ENCODE measurements at regions not wholly inside any gene's neighbourhood (a gene's known extent, or its start where the extent isn't known, plus 50 kb on each side); places are given as distances from the start of the nearest gene placed in this dataset.

DNA sequence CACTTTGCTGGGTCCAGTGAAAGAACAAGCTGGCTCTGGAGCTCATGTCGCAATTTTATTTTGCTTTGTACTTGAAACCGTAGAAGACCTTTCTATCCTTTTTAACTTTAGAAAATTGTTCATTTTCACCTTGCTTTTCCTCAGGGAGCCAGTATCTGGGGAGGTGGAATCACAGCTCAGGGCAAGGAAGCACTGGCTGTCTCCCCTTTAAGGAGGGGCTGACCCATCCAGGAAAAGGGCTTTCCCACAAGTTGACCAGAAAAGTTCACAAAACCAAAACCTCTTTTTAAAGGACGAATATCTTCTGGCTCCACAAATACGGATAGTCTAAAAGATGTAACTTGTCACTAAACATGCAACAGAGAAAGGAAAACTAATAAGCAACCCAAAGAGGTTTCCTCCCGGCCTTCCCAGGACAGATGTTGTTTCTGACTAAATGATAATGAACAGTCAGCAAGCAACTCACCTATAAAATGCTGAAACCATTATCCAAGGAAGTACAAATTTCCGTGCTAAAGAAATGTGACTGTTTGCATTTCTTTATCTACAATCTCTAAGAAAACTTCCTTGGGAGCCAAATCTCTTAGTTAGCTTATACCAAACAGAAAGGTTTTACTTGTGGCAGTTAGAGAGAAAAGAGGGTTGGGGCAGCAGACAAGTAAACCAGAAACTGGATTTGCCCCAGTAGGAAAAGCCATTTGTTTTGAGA lies 278.2 kb downstream of the PLK2 start:
- TF ChIP-seq POLR2A (IDR thresholded peaks at IDR 0.05; ENCODE audit: low read length), result no peak
- TF ChIP-seq GATA1 (IDR thresholded peaks at IDR 0.05; ENCODE audit: low read depth, low read length), result no peak
